ENCODE measurements at regions not wholly inside any gene's neighbourhood (a gene's known extent, or its start where the extent isn't known, plus 50 kb on each side); places are given as distances from the start of the nearest gene placed in this dataset.

DNA sequence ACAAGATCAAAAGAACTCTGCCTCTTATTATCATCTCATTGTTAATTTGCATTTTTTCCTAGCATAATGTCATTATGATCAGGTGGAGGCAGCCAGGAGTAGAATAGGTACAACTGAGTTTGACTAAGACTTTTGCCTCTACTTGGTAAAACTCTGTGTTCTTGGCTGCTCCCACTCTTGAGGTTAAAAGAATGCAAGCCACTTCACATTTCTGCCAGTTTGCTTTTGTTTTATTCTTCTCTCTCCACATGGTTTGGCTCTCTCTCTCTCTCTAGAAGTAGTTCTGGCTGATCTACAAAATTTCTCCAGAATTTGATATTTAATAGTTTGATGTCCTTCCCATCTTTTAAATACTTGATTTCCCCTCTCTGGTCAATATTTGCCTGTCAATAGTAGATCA lies 170.7 kb upstream of the E2F7 start:
- TF ChIP-seq ZBTB7A (IDR thresholded peaks at IDR 0.05; ENCODE audit: borderline replicate concordance, control insufficient read depth, low read depth, low read length) (no peak), EZH2 (IDR thresholded peaks at IDR 0.05; ENCODE audit: borderline replicate concordance, low read depth, low read length) (no peak), ZFX (CRISPR knock-in tag; IDR thresholded peaks at IDR 0.05) (no peak), EP300 (IDR thresholded peaks at IDR 0.05; ENCODE audit: low read length) (no peak), ELF2 (CRISPR knock-in tag; IDR thresholded peaks at IDR 0.05) (no peak), ELF4 (CRISPR knock-in tag; IDR thresholded peaks at IDR 0.05) (no peak), TAF1 (IDR thresholded peaks at IDR 0.05; ENCODE audit: control insufficient read depth, extremely low read depth, insufficient read depth, low read length, severe bottlenecking) (no peak), FOXP1 (CRISPR knock-in tag; IDR thresholded peaks at IDR 0.05) (no peak)
- TF ChIP-seq, protein P1, sequence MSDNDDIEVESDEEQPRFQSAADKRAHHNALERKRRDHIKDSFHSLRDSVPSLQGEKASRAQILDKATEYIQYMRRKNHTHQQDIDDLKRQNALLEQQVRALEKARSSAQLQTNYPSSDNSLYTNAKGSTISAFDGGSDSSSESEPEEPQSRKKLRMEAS (CRISPR knock-in tag; IDR thresholded peaks at IDR 0.05), result no peak
- TF ChIP-seq, protein P2, sequence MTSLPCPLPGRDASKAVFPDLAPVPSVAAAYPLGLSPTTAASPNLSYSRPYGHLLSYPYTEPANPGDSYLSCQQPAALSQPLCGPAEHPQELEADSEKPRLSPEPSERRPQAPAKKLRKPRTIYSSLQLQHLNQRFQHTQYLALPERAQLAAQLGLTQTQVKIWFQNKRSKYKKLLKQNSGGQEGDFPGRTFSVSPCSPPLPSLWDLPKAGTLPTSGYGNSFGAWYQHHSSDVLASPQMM (CRISPR knock-in tag; IDR thresholded peaks at IDR 0.05), result no peak
- TF ChIP-seq, protein P3, sequence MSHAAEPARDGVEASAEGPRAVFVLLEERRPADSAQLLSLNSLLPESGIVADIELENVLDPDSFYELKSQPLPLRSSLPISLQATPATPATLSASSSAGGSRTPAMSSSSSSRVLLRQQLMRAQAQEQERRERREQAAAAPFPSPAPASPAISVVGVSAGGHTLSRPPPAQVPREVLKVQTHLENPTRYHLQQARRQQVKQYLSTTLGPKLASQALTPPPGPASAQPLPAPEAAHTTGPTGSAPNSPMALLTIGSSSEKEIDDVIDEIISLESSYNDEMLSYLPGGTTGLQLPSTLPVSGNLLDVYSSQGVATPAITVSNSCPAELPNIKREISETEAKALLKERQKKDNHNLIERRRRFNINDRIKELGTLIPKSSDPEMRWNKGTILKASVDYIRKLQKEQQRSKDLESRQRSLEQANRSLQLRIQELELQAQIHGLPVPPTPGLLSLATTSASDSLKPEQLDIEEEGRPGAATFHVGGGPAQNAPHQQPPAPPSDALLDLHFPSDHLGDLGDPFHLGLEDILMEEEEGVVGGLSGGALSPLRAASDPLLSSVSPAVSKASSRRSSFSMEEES (CRISPR knock-in tag; IDR thresholded peaks at IDR 0.05), result no peak
